Tibial nerve (tissue), 4 donors: ENCODE measurements at regions not wholly inside any gene's neighbourhood (a gene's known extent, or its start where the extent isn't known, plus 50 kb on each side); places are given as distances from the start of the nearest gene placed in this dataset.

ENCODE experiments used
- CTCF ChIP-seq, 5 experiments: fragments of 200-600 bp in 3 of 5; fragments of 450-650 bp in 2 of 5; sonication (generic) in 3 of 5; IDR thresholded peaks; one replicate each; pipeline ENCODE4 v1.5.1; 2016 to 2019; ENCODE audit warnings: antibody characterized with exemption in 5 of 5, mild to moderate bottlenecking in 3 of 5, moderate library complexity in 2 of 5
- EP300 ChIP-seq, 2 donors: sonication (generic); formaldehyde crosslinking; IDR thresholded peaks; one replicate each; pipeline ENCODE4 v1.6.1; 2017; ENCODE audit warnings: antibody characterized with exemption in 2 of 2, mild to moderate bottlenecking in 1 of 2
- POLR2A ChIP-seq, 2 donors: fragments of 450-650 bp; IDR thresholded peaks; one replicate each; pipeline ENCODE4 v1.6.1; 2017; ENCODE audit warnings: antibody characterized with exemption in 2 of 2, mild to moderate bottlenecking in 2 of 2, moderate library complexity in 2 of 2

GRCh38 chr20:17128206-17128605 lies 98.6 kb upstream of the PCSK2 start:
- TF ChIP-seq CTCF (IDR thresholded peaks at IDR 0.05) (no peak), EP300 (IDR thresholded peaks at IDR 0.05) (no peak), POLR2A (IDR thresholded peaks at IDR 0.05) (no peak)
